ENCODE measurements at regions not wholly inside any gene's neighbourhood (a gene's known extent, or its start where the extent isn't known, plus 50 kb on each side); places are given as distances from the start of the nearest gene placed in this dataset.
"Not testable (repeated sequence)": the region's sequence is repeated elsewhere in the genome, so short reads cannot be mapped to it uniquely, and the experiment has no call there.

DNA sequence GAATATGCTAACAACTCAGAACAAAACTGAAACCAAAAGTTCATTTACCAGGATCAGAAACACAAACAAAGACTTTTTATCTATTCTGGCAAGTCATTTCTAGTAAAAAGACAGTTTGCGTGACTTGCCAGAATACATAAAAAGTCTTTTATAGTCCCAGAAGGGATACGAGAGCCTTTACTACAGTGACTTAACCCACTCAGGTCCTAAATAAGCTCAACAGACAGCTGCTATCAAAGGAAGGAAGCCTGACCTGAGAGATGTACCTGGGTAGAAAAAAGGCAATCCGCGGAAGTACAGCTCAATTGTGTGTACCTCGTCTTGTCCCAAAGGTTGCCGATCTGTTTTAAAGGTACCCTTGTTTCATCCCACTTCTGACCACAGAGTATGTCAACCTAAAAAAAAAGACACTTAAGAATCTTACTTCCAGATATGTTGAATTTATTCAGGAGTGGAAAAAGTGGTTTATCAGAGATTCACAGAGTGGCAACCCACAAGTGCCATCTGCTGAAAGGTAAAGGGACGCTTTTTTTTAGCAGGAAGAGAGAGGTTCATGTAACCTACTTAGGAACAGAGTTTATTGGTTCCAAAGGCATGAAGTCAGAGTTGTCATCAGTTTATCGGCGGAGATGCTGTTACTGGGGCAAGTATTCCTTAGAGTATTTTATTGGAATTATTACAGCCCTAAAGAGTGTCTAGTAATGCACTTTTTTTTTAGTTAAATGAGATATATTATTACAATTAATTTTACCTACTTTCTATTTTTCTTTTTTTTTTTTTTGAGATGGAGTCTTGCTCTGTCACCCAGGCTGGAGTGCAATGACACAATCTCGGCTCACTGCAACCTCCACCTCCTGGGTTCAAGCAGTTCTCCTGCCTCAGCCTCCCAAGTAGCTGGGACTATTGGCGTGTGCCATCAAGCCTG lies 69.7 kb upstream of the C1QTNF9B start:
- Mint-ChIP-seq H3K9me3 (no peaks in the 10 kb centered on the region), H3K36me3 (ENCODE audit: low read depth) (no peaks in the 10 kb centered on the region), H3K4me1 (ENCODE audit: low read depth) (peaks cover 31% of the 10 kb centered on the region; the same call in 1 of the 2 replicates), H3K27ac (no peak overlapping the region), H3K27me3 (ENCODE audit: insufficient read depth) (no peaks in the 10 kb centered on the region), H3K4me3 (peak overlapping the region; percentile 53; the same call in 1 of the 2 replicates)
- TF ChIP-seq, protein P1, sequence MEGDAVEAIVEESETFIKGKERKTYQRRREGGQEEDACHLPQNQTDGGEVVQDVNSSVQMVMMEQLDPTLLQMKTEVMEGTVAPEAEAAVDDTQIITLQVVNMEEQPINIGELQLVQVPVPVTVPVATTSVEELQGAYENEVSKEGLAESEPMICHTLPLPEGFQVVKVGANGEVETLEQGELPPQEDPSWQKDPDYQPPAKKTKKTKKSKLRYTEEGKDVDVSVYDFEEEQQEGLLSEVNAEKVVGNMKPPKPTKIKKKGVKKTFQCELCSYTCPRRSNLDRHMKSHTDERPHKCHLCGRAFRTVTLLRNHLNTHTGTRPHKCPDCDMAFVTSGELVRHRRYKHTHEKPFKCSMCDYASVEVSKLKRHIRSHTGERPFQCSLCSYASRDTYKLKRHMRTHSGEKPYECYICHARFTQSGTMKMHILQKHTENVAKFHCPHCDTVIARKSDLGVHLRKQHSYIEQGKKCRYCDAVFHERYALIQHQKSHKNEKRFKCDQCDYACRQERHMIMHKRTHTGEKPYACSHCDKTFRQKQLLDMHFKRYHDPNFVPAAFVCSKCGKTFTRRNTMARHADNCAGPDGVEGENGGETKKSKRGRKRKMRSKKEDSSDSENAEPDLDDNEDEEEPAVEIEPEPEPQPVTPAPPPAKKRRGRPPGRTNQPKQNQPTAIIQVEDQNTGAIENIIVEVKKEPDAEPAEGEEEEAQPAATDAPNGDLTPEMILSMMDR (IDR thresholded peaks at IDR 0.05), result no peak
- no peak for DNase-seq

DNA sequence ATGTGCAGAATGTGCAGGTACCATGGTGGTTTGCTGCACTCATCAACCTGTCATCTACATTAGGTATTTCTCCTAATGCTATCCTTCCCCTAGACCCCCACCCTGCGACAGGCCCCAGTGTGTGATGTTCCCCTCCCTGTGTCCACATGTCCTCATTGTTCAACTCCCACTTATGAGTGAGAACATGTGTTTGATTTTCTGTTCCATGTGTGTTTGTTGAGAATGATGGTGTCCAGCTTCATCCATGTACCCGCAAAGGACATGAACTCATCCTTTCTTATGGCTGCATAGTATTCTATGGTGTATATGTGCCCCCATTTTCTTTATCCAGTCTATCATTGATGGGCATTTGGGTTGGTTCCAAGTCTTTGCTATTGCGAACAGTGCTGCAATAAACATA lies 70.5 kb upstream of the C1QTNF9B start:
- not testable (repeated sequence) for H3K27me3 Mint-ChIP-seq (ENCODE audit: insufficient read depth); H3K27ac Mint-ChIP-seq; H3K4me3 Mint-ChIP-seq; DNase-seq; H3K9me3 Mint-ChIP-seq; H3K36me3 Mint-ChIP-seq (ENCODE audit: low read depth)
- H3K4me1 Mint-ChIP-seq (ENCODE audit: low read depth), result peaks cover 31% of the 10 kb centered on the region; the same call in 1 of the 2 replicates

DNA sequence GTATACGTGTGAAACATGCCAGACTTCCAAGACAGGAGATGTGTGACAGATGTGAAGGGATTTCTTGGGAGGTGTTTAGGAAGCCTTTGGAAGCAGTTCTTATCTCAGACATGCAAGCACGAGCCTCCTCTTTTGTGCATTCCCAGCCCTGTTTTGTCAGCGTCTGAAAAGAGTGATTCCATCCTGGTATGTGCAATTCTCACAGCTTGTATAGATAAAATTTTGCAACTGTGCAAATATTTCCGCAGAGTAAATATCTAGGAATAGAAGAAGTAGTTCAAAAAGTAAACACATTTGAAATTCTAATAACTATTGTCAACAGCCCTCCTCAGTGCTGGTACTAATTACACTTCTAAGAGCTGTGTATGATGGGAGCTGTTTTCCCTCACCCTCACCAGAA lies 72.3 kb upstream of the C1QTNF9B start:
- Mint-ChIP-seq H3K9me3 (no peaks in the 10 kb centered on the region), H3K27ac (no peak overlapping the region), H3K36me3 (ENCODE audit: low read depth) (no peaks in the 10 kb centered on the region), H3K4me1 (ENCODE audit: low read depth) (peaks cover 22% of the 10 kb centered on the region; the same call in 1 of the 2 replicates), H3K27me3 (ENCODE audit: insufficient read depth) (no peaks in the 10 kb centered on the region), H3K4me3 (no peak overlapping the region)
- TF ChIP-seq, protein P1 (IDR thresholded peaks at IDR 0.05), result no peak
- DNase-seq, result no peak

DNA sequence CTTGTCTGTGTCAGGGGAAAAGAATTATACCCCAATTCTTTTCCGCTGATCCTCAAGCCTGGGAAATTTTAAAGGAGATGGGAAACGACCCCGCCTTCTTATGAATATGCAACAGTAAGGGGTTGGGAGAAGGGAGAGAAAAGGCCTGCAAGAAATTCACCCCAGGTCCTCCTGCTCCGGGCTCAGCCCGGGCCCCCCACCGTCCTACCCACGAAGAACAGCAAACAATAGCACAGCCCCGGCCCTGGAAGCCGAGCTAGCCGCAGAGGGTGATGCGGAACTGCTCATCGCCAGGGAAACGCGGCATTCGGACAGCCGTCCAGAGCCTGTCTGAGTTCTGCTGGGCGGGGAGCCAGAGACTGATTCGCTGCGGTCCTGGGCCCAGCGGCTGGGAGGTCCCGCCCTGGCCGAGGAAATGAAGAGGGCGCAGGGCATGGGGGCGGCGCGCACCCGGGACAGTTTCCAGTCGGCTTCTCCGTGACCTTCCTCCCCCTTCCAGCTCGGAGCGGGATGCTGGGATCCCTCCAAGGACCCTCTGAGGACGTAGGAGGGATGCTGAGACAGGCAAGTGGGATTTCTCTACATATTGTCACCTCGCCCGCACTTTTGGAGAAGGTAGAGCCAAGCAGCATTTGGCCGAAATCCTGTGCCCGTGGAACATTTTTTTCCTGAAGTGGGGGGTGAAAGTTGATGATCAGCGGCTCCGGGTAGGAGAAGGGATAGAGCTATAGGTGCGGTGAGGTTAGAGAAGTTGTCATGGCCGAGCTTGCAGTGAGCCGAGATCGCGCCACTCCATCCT lies 82.3 kb upstream of the C1QTNF9B start:
- TF ChIP-seq, protein P1 (IDR thresholded peaks at IDR 0.05), result no peak

DNA sequence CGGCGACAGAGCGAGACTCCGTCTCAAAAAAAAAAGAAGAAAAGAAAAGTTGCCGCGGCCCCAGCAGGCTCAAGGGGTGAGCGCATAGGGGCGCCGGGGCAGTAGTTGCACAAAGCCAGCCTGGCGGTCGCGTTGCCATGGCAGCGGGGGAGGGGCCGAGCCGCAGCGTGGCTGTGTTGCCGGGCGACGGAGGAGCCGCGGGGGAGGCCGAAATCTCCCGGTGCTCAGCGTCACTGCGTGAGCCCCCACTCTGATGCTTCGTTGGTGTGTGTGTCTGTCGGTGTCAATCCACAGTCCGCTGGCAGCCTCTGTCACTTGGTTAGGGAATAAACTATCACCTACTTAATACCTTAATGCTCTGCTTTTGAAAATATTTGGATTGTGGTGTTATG lies 82.9 kb upstream of the C1QTNF9B start:
- Mint-ChIP-seq H3K9me3 (no peaks in the 10 kb centered on the region), H3K4me3 (peak overlapping the region; percentile 100), H3K4me1 (ENCODE audit: low read depth) (peaks cover 17% of the 10 kb centered on the region), H3K27me3 (ENCODE audit: insufficient read depth) (no peaks in the 10 kb centered on the region), H3K27ac (peak overlapping the region; percentile 99), H3K36me3 (ENCODE audit: low read depth) (no peaks in the 10 kb centered on the region)
- DNase-seq, result peak; percentile 82
- TF ChIP-seq, protein P1 (IDR thresholded peaks at IDR 0.05), result no peak

More for the DNA sequence above, 82.3 kb upstream of the C1QTNF9B start:
- Mint-ChIP-seq H3K36me3 (ENCODE audit: low read depth) (no peaks in the 10 kb centered on the region), H3K4me1 (ENCODE audit: low read depth) (peaks cover 17% of the 10 kb centered on the region), H3K27me3 (ENCODE audit: insufficient read depth) (no peaks in the 10 kb centered on the region), H3K27ac (peak overlapping the region; percentile 99), H3K4me3 (peak overlapping the region; percentile 100), H3K9me3 (no peaks in the 10 kb centered on the region)
- DNase-seq, result peak; percentile 79
